Hepatocyte (in vitro differentiated cells): ENCODE measurements at regions not wholly inside any gene's neighbourhood (a gene's known extent, or its start where the extent isn't known, plus 50 kb on each side); places are given as distances from the start of the nearest gene placed in this dataset.

Experiments used
- EZH2 ChIP-seq: fragments of 200-600 bp; sonication (generic); IDR thresholded peaks from 2 replicates; pipeline ENCODE4 v1.6.1; 2016; ENCODE audit warnings: antibody characterized with exemption, mild to moderate bottlenecking, borderline replicate concordance
- EZH2phosphoT487 ChIP-seq: fragments of 200-600 bp; sonication (generic); IDR thresholded peaks from one replicate; pipeline ENCODE4 v1.6.1; 2018; ENCODE audit warnings: antibody characterized with exemption, mild to moderate bottlenecking, low read depth, moderate library complexity; ENCODE audit not compliant: unreplicated experiment, severe bottlenecking
- TF ChIP-seq, protein P1 (sequence below): fragments of 200-600 bp; sonication (generic); IDR thresholded peaks from 2 replicates; pipeline ENCODE4 v1.5.1; 2016; ENCODE audit warnings: antibody characterized with exemption, mild to moderate bottlenecking; ENCODE audit not compliant: poor library complexity

DNA sequence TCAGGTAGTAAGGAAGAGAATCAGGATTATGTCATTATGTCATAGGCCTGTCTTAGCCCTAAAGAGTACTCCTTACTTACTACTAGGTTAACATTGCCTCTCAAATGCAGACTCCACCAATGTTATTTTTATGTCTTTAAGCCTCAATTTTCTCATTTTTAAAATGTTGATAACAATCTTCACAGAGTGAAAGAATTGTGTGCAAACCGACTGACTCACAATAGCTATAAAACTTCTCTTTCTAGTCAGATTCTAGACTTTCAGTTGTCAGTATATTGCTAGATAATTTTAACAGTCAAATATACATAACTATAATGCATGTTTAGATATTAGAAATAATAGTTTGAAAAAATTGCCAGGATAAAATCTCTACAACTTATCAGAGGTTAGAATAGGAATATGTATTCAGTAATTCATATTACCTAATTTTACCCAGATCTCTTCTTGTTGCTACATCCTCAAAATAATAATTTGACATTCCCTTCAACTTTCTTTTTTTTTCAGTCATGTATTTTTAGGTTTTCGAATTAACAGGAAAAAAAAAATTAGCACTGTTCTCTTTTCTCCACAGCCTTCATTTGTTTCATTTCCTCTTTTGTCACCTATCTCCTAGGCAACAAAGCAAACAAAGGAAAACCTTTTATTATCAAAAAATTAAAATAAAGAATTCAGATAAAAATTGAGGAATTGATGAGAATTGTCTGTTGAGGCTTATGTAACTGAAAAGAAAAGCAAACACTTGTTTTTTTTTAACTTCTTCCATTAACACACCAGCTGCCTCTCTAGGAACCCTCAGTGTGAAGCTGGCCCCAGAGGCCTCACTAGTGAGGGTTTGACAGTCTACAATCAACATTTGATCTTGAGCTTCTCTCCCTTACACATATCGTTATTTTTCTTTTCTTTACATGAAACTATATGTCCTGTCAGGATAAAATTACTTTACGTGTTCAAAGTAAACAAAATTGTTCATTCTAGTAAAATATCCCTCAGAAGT lies 279.0 kb downstream of the CALCRL start:
- TF ChIP-seq, protein P1, sequence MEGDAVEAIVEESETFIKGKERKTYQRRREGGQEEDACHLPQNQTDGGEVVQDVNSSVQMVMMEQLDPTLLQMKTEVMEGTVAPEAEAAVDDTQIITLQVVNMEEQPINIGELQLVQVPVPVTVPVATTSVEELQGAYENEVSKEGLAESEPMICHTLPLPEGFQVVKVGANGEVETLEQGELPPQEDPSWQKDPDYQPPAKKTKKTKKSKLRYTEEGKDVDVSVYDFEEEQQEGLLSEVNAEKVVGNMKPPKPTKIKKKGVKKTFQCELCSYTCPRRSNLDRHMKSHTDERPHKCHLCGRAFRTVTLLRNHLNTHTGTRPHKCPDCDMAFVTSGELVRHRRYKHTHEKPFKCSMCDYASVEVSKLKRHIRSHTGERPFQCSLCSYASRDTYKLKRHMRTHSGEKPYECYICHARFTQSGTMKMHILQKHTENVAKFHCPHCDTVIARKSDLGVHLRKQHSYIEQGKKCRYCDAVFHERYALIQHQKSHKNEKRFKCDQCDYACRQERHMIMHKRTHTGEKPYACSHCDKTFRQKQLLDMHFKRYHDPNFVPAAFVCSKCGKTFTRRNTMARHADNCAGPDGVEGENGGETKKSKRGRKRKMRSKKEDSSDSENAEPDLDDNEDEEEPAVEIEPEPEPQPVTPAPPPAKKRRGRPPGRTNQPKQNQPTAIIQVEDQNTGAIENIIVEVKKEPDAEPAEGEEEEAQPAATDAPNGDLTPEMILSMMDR = no peak
- no peak for TF ChIP-seq EZH2
- no peak for TF ChIP-seq EZH2phosphoT487
